ENCODE measurements at regions not wholly inside any gene's neighbourhood (a gene's known extent, or its start where the extent isn't known, plus 50 kb on each side); places are given as distances from the start of the nearest gene placed in this dataset.

- TF ChIP-seq CTCF (IDR thresholded peaks at IDR 0.05) (no peak), POLR2A (IDR thresholded peaks at IDR 0.05) (no peak)
Measured at GRCh38 chrX:101732870-101733269, 73.2 kb upstream of the ARMCX2 start.
